NB4 (cell line): ENCODE measurements at regions not wholly inside any gene's neighbourhood (a gene's known extent, or its start where the extent isn't known, plus 50 kb on each side); places are given as distances from the start of the nearest gene placed in this dataset.

Source experiments
- CTCF ChIP-seq: IDR thresholded peaks from one replicate; pipeline ENCODE4 v1.5.1; 2012; ENCODE audit warnings: low read depth, low read length
- MAX ChIP-seq: IDR thresholded peaks from 2 replicates; pipeline ENCODE4 v1.6.1; 2011; ENCODE audit warnings: low read depth, low read length
- MYC ChIP-seq: IDR thresholded peaks from 2 replicates; pipeline ENCODE4 v1.6.1; 2011; ENCODE audit warnings: low read depth, low read length
- POLR2A ChIP-seq: IDR thresholded peaks from 2 replicates; pipeline ENCODE4 v1.6.1; 2011; ENCODE audit warnings: mild to moderate bottlenecking; ENCODE audit not compliant: insufficient read length; ENCODE audit errors: extremely low read depth

GRCh38 chr18:28581521-28582071 is 404.7 kb upstream of the CDH2 start:
- TF ChIP-seq CTCF (no peak), POLR2A (no peak), MAX (no peak), MYC (no peak)
